ENCODE measurements at regions not wholly inside any gene's neighbourhood (a gene's known extent, or its start where the extent isn't known, plus 50 kb on each side); places are given as distances from the start of the nearest gene placed in this dataset.

DNA sequence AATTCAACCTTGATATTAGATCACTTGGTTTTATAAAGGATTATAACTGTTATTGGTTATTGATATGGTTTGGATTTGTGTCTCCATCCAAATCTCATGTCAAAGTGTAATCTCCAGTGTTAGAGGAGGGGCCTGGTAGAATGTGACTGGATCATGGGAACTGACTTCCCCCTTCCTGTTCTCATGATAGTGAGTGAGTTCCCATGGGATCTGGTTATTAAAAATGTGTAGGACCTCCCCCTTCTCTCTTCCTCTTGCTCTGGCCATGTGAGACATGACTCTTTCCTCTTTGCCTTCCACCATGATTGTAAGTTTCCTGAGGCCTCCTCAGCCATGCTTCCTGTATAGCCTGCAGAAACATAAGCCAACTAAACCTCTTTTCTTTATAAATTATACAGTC lies 136.0 kb upstream of the UBE2E2 start:
- no peaks in the 10 kb centered on the region for H3K27me3 Mint-ChIP-seq
- ChIA-PET POLR2A (no interaction called here), CTCF (no interaction called here)
- Histone ChIP-seq H3K27ac (ENCODE audit: low read depth in 1 of 2, low read length in 2 of 2) (no peak overlapping the region), H3K4me3 (ENCODE audit: low read length) (no peak overlapping the region), H3K27me3 (ENCODE audit: control insufficient read depth in 1 of 2, insufficient read depth in 2 of 2, low read length in 2 of 2) (no peaks in the 10 kb centered on the region), H3K36me3 (ENCODE audit: insufficient read depth, low read length) (no peaks in the 10 kb centered on the region), H3K4me1 (ENCODE audit: insufficient read depth, low read length) (no peaks in the 10 kb centered on the region), H3K9me3 (ENCODE audit: control insufficient read depth in 1 of 2, insufficient read depth in 1 of 2, low read length in 2 of 2) (peaks cover 0 to 6% of the 10 kb centered on the region in 2 experiments)
- intact Hi-C loops (cut with DNase I, micrococcal nuclease), result no loop called here
- peaks cover 3% of the 10 kb centered on the region for H3K9me3 Mint-ChIP-seq
- no peaks in the 10 kb centered on the region for H3K36me3 Mint-ChIP-seq (ENCODE audit: low read depth)
- ATAC-seq (ENCODE audit: poor library complexity) (no peak), DNase-seq (no peak)
- H3K4me1 Mint-ChIP-seq (ENCODE audit: low read depth), result no peaks in the 10 kb centered on the region
- H3K4me3 Mint-ChIP-seq, result no peak overlapping the region
- no peak overlapping the region for H3K27ac Mint-ChIP-seq
- no peak for TF ChIP-seq CTCF (IDR thresholded peaks at IDR 0.05)

DNA sequence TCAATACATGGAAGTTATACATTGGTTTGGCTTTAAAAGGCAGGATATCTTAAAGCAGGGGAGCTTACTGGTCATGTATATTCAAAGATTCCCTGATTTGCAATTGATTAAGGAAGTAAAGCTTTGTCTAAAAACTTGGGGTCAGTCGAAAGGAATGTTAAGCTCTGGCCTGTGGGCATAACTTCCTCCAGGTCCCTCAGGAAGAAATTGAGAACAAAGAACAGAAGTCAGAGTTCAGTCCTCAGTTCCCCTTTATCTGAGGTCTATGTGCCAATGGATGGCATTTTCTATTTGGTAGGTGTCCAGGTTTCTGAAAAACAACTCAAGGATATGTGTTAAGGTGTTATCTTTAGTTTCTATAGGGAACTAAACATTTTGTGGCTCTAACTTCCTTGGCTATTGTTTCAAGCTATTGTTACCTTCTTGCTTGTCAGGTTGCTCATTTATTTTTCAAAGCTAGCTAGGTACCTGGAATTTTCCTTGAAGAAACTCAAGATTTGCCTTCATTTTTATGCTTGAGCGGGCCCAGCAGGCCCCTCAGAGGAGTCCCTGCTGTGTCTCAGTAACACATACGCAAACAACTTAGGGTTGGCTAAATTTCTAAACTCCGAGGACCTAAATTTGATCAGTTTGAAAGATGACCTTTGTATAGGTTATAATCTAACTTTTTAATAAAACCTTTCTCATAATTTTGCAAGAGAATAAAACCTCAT lies 135.0 kb upstream of the UBE2E2 start:
- intact Hi-C loops (cut with DNase I, micrococcal nuclease), result no loop called here
- TF ChIP-seq CTCF (IDR thresholded peaks at IDR 0.05), result no peak
- no peak for DNase-seq
- Histone ChIP-seq H3K4me3 (ENCODE audit: low read length) (no peak overlapping the region), H3K9me3 (ENCODE audit: control insufficient read depth in 1 of 2, insufficient read depth in 1 of 2, low read length in 2 of 2) (peaks cover 0 to 6% of the 10 kb centered on the region in 2 experiments), H3K27me3 (ENCODE audit: control insufficient read depth in 1 of 2, insufficient read depth in 2 of 2, low read length in 2 of 2) (no peaks in the 10 kb centered on the region), H3K4me1 (ENCODE audit: insufficient read depth, low read length) (no peaks in the 10 kb centered on the region), H3K36me3 (ENCODE audit: insufficient read depth, low read length) (no peaks in the 10 kb centered on the region), H3K27ac (ENCODE audit: low read depth in 1 of 2, low read length in 2 of 2) (no peak overlapping the region)
- Mint-ChIP-seq H3K4me1 (ENCODE audit: low read depth) (no peaks in the 10 kb centered on the region), H3K9me3 (peaks cover 3% of the 10 kb centered on the region), H3K4me3 (no peak overlapping the region), H3K36me3 (ENCODE audit: low read depth) (no peaks in the 10 kb centered on the region), H3K27ac (no peak overlapping the region), H3K27me3 (no peaks in the 10 kb centered on the region)
- no peak for ATAC-seq (ENCODE audit: poor library complexity)
- POLR2A ChIA-PET, result no interaction called here
- CTCF ChIA-PET, result no interaction called here

GRCh38 chr3:23071296-23071695 lies 131.8 kb upstream of the UBE2E2 start:
- Histone ChIP-seq H3K4me3 (ENCODE audit: low read length) (no peak overlapping the region), H3K27ac (ENCODE audit: low read depth in 1 of 2, low read length in 2 of 2) (no peak overlapping the region), H3K27me3 (ENCODE audit: control insufficient read depth in 1 of 2, insufficient read depth in 2 of 2, low read length in 2 of 2) (no peaks in the 10 kb centered on the region), H3K36me3 (ENCODE audit: insufficient read depth, low read length) (no peaks in the 10 kb centered on the region), H3K9me3 (ENCODE audit: control insufficient read depth in 1 of 2, insufficient read depth in 1 of 2, low read length in 2 of 2) (peaks cover 0 to 6% of the 10 kb centered on the region in 2 experiments), H3K4me1 (ENCODE audit: insufficient read depth, low read length) (no peaks in the 10 kb centered on the region)
- ChIA-PET CTCF (no interaction called here), POLR2A (no interaction called here)
- no peak for ATAC-seq (ENCODE audit: poor library complexity)
- no peak for DNase-seq
- no peak for TF ChIP-seq CTCF (IDR thresholded peaks at IDR 0.05)
- intact Hi-C loops (cut with DNase I, micrococcal nuclease), result no loop called here
- H3K27me3 Mint-ChIP-seq, result no peaks in the 10 kb centered on the region
- no peaks in the 10 kb centered on the region for H3K36me3 Mint-ChIP-seq (ENCODE audit: low read depth)
- no peaks in the 10 kb centered on the region for H3K4me1 Mint-ChIP-seq (ENCODE audit: low read depth)
- H3K4me3 Mint-ChIP-seq, result no peak overlapping the region
- H3K9me3 Mint-ChIP-seq, result no peaks in the 10 kb centered on the region
- no peak overlapping the region for H3K27ac Mint-ChIP-seq

All from CD4-positive, alpha-beta T cell (primary cell).